NT2/D1 (cell line): ENCODE measurements at regions not wholly inside any gene's neighbourhood (a gene's known extent, or its start where the extent isn't known, plus 50 kb on each side); places are given as distances from the start of the nearest gene placed in this dataset.
A peak's percentile ranks its signal among the peaks of the same experiment; 100 is the strongest.

Experiments used
- DNase-seq: peaks from one replicate; pipeline ENCODE4 v3.0.0-alpha.2; 2011; ENCODE audit warnings: low read depth, low spot score
- H3K27me3 ChIP-seq: 2 replicates; pipeline ENCODE4 v1.6.0; 2011; ENCODE audit warnings: mild to moderate bottlenecking; ENCODE audit not compliant: insufficient read length, insufficient read depth
- H3K36me3 ChIP-seq: 2 replicates; pipeline ENCODE4 v1.6.1; 2011; ENCODE audit warnings: mild to moderate bottlenecking, low read length, mixed read lengths; ENCODE audit not compliant: insufficient read depth, insufficient read length
- H3K4me1 ChIP-seq: 2 replicates; pipeline ENCODE4 v1.5.1; 2011; ENCODE audit not compliant: insufficient read depth, insufficient read length
- H3K4me3 ChIP-seq: 2 replicates; pipeline ENCODE4 v1.5.1; 2011; ENCODE audit warnings: low read depth; ENCODE audit not compliant: insufficient read length
- H3K9ac ChIP-seq: 2 replicates; pipeline ENCODE4 v1.6.0; 2011; ENCODE audit warnings: low read depth; ENCODE audit not compliant: insufficient read length
- H3K9me3 ChIP-seq: 2 replicates; pipeline ENCODE4 v1.5.1; 2011; ENCODE audit warnings: mild to moderate bottlenecking, low read length; ENCODE audit not compliant: insufficient read depth
- SUZ12 ChIP-seq: IDR thresholded peaks from 2 replicates; pipeline ENCODE4 v1.6.1; 2011; ENCODE audit not compliant: insufficient read length, insufficient read depth; ENCODE audit errors: extremely low read depth
- YY1 ChIP-seq: IDR thresholded peaks from 2 replicates; pipeline ENCODE4 v1.6.1; 2011; ENCODE audit not compliant: insufficient read length, insufficient read depth
- ZNF274 ChIP-seq: IDR thresholded peaks from 2 replicates; pipeline ENCODE4 v1.6.1; 2011; ENCODE audit warnings: mild to moderate bottlenecking, low read depth, low read length

GRCh38 chr3:148372206-148372875 is 325.4 kb upstream of the AGTR1 start:
- Histone ChIP-seq H3K36me3 (no peaks in the 10 kb centered on the region), H3K4me1 (no peaks in the 10 kb centered on the region), H3K4me3 (no peak overlapping the region), H3K9ac (no peak overlapping the region), H3K9me3 (no peaks in the 10 kb centered on the region), H3K27me3 (no peaks in the 10 kb centered on the region)
- DNase-seq, result no peak
- TF ChIP-seq ZNF274 (no peak), YY1 (no peak), SUZ12 (no peak)

GRCh38 chr3:148373961-148374360 is 323.7 kb upstream of the AGTR1 start:
- H3K9ac ChIP-seq, result no peak overlapping the region
- no peaks in the 10 kb centered on the region for H3K9me3 ChIP-seq
- H3K36me3 ChIP-seq, result no peaks in the 10 kb centered on the region
- H3K27me3 ChIP-seq, result no peaks in the 10 kb centered on the region
- H3K4me1 ChIP-seq, result no peaks in the 10 kb centered on the region
- DNase-seq, result no peak
- no peak for TF ChIP-seq YY1
- no peak for TF ChIP-seq SUZ12
- TF ChIP-seq ZNF274, result no peak
- H3K4me3 ChIP-seq, result no peak overlapping the region

GRCh38 chr3:148379763-148380382 is 317.8 kb upstream of the AGTR1 start:
- Histone ChIP-seq H3K4me1 (no peaks in the 10 kb centered on the region), H3K36me3 (no peaks in the 10 kb centered on the region), H3K27me3 (no peaks in the 10 kb centered on the region), H3K9me3 (no peaks in the 10 kb centered on the region), H3K4me3 (no peak overlapping the region), H3K9ac (no peak overlapping the region)
- TF ChIP-seq ZNF274 (no peak), YY1 (no peak), SUZ12 (no peak)
- peak; percentile 40 for DNase-seq

- H3K4me1 ChIP-seq, result no peaks in the 10 kb centered on the region
- no peaks in the 10 kb centered on the region for H3K9me3 ChIP-seq
- no peaks in the 10 kb centered on the region for H3K36me3 ChIP-seq
- H3K9ac ChIP-seq, result no peak overlapping the region
- no peak for DNase-seq
- no peaks in the 10 kb centered on the region for H3K27me3 ChIP-seq
- TF ChIP-seq YY1, result no peak
- TF ChIP-seq ZNF274, result no peak
- no peak for TF ChIP-seq SUZ12
- no peak overlapping the region for H3K4me3 ChIP-seq
Observed at GRCh38 chr3:148381051-148381450, 316.7 kb upstream of the AGTR1 start.

DNA sequence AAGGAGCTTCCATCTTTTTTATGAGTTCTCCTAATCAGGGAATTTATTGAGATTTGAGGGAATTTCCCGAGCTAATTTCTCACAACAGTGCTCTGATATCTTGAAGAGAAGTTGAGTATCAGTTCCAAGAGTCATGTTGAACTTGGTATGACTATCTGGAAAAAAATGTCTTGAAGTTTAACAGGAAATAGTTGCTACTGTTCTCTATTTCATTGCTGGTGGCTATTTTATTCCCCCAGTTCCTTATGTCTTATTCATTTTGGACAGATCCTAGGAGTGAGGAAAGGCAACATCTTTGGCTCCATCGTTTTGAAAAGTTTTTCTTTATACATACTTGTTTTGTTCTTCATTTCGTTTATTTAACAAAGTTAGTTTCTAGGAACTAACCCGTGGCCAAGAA is 307.8 kb upstream of the AGTR1 start:
- H3K4me1 ChIP-seq, result no peaks in the 10 kb centered on the region
- TF ChIP-seq SUZ12, result no peak
- TF ChIP-seq ZNF274, result no peak
- no peak for TF ChIP-seq YY1
- DNase-seq, result no peak
- H3K27me3 ChIP-seq, result no peaks in the 10 kb centered on the region
- no peak overlapping the region for H3K9ac ChIP-seq
- H3K36me3 ChIP-seq, result no peaks in the 10 kb centered on the region
- H3K4me3 ChIP-seq, result no peak overlapping the region
- H3K9me3 ChIP-seq, result no peaks in the 10 kb centered on the region

GRCh38 chr3:148395821-148396220 is 301.9 kb upstream of the AGTR1 start:
- no peaks in the 10 kb centered on the region for H3K36me3 ChIP-seq
- H3K4me1 ChIP-seq, result no peaks in the 10 kb centered on the region
- H3K9me3 ChIP-seq, result no peaks in the 10 kb centered on the region
- no peak for DNase-seq
- no peak overlapping the region for H3K9ac ChIP-seq
- TF ChIP-seq SUZ12 (no peak), YY1 (no peak), ZNF274 (no peak)
- H3K27me3 ChIP-seq, result no peaks in the 10 kb centered on the region
- no peak overlapping the region for H3K4me3 ChIP-seq

- Histone ChIP-seq H3K27me3 (no peaks in the 10 kb centered on the region), H3K4me3 (no peak overlapping the region), H3K9ac (no peak overlapping the region), H3K4me1 (no peaks in the 10 kb centered on the region), H3K36me3 (no peaks in the 10 kb centered on the region), H3K9me3 (no peaks in the 10 kb centered on the region)
- no peak for DNase-seq
- TF ChIP-seq SUZ12 (no peak), ZNF274 (no peak), YY1 (no peak)
Observed at GRCh38 chr3:148400754-148401153, 296.9 kb upstream of the AGTR1 start.
